Left forelimb (tissue), 1 donor: ENCODE measurements at regions not wholly inside any gene's neighbourhood (a gene's known extent, or its start where the extent isn't known, plus 50 kb on each side); places are given as distances from the start of the nearest gene placed in this dataset.
"Not testable (repeated sequence)": the region's sequence is repeated elsewhere in the genome, so short reads cannot be mapped to it uniquely, and the experiment has no call there.

ENCODE experiments used
- DNase-seq: peaks from one replicate; pipeline ENCODE4 v3.0.0-alpha.2; 2018; ENCODE audit warnings: low spot score

GRCh38 chr10:33473688-33474087, 139.2 kb upstream of the NRP1 start:
- DNase-seq, result no peak

GRCh38 chr10:33468006-33468405, 133.5 kb upstream of the NRP1 start:
- not testable (repeated sequence) for DNase-seq

DNA sequence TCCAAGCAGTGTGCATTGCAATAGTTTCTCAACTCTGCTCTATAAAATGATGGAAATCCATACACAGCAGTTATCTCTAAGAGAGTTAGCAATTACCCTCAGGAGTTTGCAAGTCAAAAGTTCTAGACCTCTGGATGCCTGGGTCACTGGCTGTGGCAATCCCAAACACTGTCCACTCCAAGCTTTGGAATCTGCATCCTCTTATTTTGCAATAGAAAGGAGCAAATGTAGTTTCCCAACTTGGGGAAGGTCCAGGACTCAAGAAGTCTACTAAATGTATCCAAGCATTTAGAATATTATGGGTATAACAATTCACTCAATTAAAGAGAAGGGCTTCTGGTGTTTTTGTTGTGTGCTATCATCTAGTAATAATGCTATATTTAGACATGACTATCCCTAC, 131.3 kb upstream of the NRP1 start:
- no peak for DNase-seq

- no peak for DNase-seq
These were observed 128.5 kb upstream of the NRP1 start for GRCh38 chr10:33463011-33463410.

- DNase-seq, result no peak
These were observed 126.8 kb upstream of the NRP1 start for GRCh38 chr10:33461295-33461640.

DNA sequence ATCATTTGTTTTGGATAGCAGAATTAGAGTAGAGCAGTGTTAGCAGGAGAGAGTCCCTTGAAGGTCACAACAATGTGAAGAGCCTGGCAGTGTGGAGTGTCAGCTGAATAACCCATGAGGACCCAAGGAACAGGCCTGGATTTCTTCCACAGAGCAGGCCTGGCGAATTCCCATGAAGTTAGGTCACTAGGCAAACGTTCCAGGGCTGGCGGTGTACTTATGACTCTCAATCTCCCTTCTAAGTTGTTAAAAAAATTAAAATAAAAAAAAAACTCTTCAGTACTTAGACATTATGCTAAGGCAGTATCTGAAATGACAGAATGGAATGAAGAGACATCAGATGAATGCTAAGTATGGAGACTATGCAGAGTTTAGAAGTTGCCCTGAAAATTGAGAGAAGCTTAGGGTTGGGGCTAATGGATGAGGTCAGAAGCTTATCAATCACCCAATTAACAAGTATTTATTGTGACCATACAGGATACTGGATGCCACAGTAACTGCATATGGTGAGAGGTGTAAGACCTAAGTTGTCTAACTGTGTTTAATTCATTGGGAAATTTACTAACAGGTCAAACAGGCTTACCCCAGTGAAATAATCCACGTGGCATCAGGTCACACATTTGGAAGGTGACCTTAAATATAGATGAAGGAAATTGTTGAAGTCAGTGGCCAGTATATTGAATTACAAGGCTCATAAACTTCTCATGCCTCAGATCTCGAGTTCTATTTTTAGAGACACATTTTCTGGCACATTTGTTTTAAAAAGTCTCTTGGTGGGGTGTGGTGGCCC, 126.2 kb upstream of the NRP1 start:
- no peak for DNase-seq

DNA sequence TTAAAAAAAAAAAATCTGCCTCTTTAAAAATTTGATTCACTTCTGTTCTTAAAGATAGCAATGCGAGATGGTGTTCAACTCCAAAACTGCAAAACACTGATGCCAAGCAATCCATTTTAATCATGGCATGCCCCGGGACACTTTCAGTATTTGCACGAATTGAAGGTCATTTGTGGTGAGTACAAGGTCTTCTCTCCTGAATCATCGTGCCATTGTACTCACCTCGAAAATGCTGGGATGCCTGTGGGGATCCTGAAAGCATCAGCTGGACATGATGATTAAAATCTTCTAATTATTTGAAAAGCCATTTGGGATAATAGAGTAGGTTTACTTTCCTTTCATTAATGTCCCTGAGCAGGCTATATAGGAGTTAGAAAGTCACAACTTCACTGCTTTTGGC, 125.1 kb upstream of the NRP1 start:
- DNase-seq, result no peak

DNA sequence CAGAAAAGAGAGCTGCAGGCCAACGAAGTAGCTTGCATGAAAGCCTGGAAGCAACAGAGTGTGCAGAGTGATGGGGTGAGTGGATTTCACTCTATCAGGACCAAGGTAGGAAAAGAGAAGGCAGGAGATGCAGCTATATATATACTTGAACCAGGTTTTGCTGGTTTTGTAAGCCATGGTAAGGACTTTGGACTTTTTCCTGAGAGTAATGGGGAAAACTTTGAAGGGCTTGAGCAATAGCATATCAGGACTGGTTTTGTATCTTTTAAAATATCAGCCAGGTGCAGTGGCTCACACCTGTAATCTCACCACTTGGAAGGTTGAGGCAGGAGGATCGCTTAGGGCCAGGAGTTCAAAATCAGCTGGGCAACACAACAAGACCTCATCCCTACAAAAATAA, 120.6 kb upstream of the NRP1 start:
- DNase-seq, result no peak

DNA sequence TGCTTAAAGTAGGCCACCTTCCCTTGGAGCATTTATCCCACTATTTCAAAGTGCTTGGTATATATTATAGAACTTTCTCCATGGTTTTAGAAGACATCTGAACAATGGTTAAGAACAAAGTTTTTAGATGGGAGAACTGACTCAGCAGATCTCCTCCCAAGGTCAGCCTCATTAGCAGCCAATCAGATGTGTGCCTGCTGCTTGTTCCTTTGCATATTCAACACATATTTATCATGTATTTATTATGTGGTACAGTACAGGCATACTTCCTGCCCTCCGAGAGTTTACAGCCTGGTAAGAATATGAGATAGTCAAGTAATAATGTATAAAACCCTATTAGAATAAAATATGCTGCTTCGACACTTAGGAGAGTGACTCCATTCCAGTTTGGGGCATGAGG, 120.1 kb upstream of the NRP1 start:
- DNase-seq, result no peak

GRCh38 chr10:33453081-33454025, 118.9 kb upstream of the NRP1 start:
- no peak for DNase-seq

GRCh38 chr10:33448421-33449140, 114.1 kb upstream of the NRP1 start:
- no peak for DNase-seq

- no peak for DNase-seq
These were observed 107.1 kb upstream of the NRP1 start for GRCh38 chr10:33441561-33441960.

GRCh38 chr10:33434933-33435332, 100.5 kb upstream of the NRP1 start:
- no peak for DNase-seq

DNA sequence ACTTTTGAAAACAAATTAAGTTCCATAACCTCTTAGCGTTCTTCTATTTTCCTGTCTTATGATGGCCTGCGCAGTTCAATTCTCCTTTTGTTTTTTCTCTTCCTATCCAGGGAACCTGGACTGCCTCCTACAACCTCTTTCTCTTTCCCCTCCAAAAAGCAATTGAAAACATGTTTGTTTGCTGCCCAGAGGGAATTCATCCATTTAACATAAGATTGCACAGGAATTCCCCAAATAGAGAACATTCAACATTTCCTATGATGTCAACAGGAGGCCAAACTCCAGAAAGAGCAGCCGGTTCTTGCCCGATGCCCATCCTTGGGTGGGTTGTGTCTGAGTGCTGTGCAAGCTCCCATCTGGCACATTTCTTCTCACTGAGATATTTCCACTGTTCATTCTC, 94.2 kb upstream of the NRP1 start:
- no peak for DNase-seq

DNA sequence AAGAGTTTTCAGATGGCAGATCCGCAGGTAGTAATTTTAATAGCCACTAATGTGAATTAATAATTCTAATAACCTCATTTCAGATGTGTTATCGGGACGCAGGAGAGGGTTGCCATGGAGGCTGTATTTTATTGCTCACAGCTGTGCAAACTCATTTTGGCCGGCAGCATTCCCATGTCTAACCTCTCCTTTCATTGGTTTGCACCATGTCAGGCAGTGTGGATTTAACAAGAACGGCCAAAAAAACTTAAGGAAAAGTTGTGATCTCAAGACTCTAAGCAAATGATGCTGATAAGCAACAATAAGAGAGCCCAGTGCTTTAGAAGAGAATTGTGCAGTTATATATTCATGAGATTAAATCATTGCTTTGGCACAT, 88.7 kb upstream of the NRP1 start:
- no peak for DNase-seq

GRCh38 chr10:33422471-33423153, 88.1 kb upstream of the NRP1 start:
- no peak for DNase-seq

DNA sequence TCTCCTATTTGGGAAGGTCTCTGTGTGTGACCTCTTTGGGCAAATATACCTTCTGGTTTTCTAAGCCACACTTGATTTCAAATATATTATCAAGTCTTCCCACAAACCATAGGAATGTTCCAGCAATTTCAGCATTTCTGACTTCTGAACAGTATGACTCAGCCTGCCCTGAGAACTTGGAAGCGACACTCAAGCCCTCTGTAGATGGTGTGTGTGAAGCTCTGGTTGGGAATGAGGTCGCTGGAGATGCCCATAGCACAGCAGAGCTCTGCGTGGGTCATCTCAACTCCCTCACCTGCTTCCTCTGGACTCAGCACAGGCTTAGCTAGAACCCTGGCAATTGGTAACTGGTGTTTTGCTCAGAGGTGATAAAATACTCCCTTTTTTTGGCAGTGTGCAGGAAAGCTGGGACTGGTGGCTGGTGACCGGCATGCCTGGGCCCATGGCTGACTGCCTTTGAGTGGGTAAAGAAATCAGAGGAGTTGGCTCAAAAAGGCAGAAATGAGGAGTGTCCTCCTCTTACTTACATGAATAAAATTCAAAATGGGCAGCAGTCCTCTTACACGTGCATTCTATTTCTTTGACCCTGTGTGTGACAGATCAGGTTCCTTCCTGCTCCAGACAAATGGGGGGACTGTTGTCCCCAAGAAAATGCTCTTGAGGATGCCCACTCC, 87.5 kb upstream of the NRP1 start:
- DNase-seq, result no peak

DNA sequence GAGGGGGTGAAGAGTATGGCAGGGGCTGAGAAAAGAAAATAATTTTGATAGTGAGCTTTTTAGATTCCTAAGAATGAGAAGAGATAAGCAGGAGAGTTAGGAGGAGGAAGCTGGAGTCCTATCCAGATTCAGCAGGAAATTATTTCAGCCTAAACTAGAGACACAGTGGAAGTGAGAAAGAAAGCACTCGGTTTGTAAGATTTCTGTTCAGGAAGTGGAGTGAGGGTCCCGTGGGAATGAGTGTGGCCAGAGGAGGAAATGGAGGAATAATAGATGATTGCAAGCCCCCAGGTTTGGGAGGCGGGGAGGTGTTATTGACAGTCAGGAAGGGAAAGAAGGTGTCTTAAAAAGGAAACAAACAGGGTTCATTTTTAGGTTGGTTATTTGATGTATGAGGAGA, 84.8 kb upstream of the NRP1 start:
- no peak for DNase-seq

GRCh38 chr10:33418301-33418700, 83.8 kb upstream of the NRP1 start:
- DNase-seq, result no peak

- DNase-seq, result no peak
These were observed 82.2 kb upstream of the NRP1 start for GRCh38 chr10:33416691-33417090.

DNA sequence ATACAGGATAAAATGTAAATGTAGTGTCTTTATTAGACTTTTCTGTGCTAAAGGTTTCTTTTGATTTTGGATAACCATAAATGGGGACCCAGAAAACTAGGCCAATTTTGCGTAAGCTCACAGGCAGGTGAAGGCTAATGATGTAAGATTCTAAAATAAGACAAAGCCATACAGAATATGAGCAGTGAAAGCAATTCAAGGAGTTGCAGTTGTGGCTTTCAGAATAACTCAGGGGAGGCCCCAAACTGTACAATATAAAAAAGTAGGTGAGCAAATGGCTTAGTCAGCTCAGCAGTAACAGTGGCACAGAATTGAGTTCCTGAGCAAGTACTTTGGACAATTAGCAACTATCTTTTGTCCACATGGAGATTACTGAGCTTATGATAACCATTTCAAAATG, 81.7 kb upstream of the NRP1 start:
- DNase-seq, result no peak

GRCh38 chr10:33414841-33415240, 80.4 kb upstream of the NRP1 start:
- DNase-seq, result no peak
